ENCODE measurements at regions not wholly inside any gene's neighbourhood (a gene's known extent, or its start where the extent isn't known, plus 50 kb on each side); places are given as distances from the start of the nearest gene placed in this dataset.

- TF ChIP-seq POLR2A (IDR thresholded peaks at IDR 0.05; ENCODE audit: low read depth, low read length) (no peak), MXI1 (IDR thresholded peaks at IDR 0.05; ENCODE audit: borderline replicate concordance, low read depth, low read length) (no peak), CTCF (conservative IDR thresholded peaks at IDR 0.05; ENCODE audit: low read depth, low read length) (no peak)
Observed at GRCh38 chr10:9926881-9927280, 1090.8 kb upstream of the CELF2 start.

All from IMR-90 (cell line).